SK-N-SH treated with all-trans-retinoic acid at 6 μM for 48 hours (cell line): ENCODE measurements at regions not wholly inside any gene's neighbourhood (a gene's known extent, or its start where the extent isn't known, plus 50 kb on each side); places are given as distances from the start of the nearest gene placed in this dataset.

Experiments used
- ATAC-seq: fragments of 200-7000 bp; cut with Tn5 transposase; 3 replicates; pipeline ENCODE4 v1.9.1; 2020; ENCODE audit warnings: mild to moderate bottlenecking, moderate library complexity
- CREB5 ChIP-seq: fragments of 250-450 bp; sonication (Bioruptor Pico); IDR thresholded peaks from 2 replicates; pipeline ENCODE4 v1.5.1; 2020; ENCODE audit warnings: low read depth, mild to moderate bottlenecking, moderate library complexity
- CSDC2 ChIP-seq: fragments of 250-450 bp; sonication (Bioruptor Pico); IDR thresholded peaks from 2 replicates; pipeline ENCODE4 v1.5.0; 2020; ENCODE audit warnings: mild to moderate bottlenecking, moderate library complexity
- CSRNP3 ChIP-seq: fragments of 250-450 bp; sonication (Bioruptor Pico); IDR thresholded peaks from 2 replicates; pipeline ENCODE4 v1.5.1; 2021; ENCODE audit warnings: mild to moderate bottlenecking, moderate library complexity
- ESRRG ChIP-seq: fragments of 250-450 bp; sonication (Bioruptor Pico); IDR thresholded peaks from 2 replicates; pipeline ENCODE4 v1.6.1; 2021; ENCODE audit warnings: mild to moderate bottlenecking
- GLIS3 ChIP-seq: fragments of 250-450 bp; sonication (Bioruptor Pico); IDR thresholded peaks from 2 replicates; pipeline ENCODE4 v1.5.0; 2020; ENCODE audit warnings: mild to moderate bottlenecking, moderate library complexity
- ISL1 ChIP-seq: fragments of 250-450 bp; sonication (Bioruptor Pico); IDR thresholded peaks from 2 replicates; pipeline ENCODE4 v2.1.2; 2022; ENCODE audit warnings: mild to moderate bottlenecking, moderate library complexity
- OSR1 ChIP-seq: fragments of 250-450 bp; sonication (Bioruptor Pico); IDR thresholded peaks from 2 replicates; pipeline ENCODE4 v1.8.0; 2022; ENCODE audit warnings: moderate library complexity, mild to moderate bottlenecking, inconsistent platforms
- PATZ1 ChIP-seq: fragments of 250-450 bp; sonication (Bioruptor Pico); IDR thresholded peaks from 2 replicates; pipeline ENCODE4 v1.8.0; 2020; ENCODE audit warnings: mild to moderate bottlenecking, moderate library complexity, borderline replicate concordance
- POU6F1 ChIP-seq: fragments of 250-450 bp; sonication (Bioruptor Pico); IDR thresholded peaks from 2 replicates; pipeline ENCODE4 v1.8.0; 2021; ENCODE audit warnings: low read depth, mild to moderate bottlenecking, moderate library complexity, borderline replicate concordance
- PPARA ChIP-seq: fragments of 250-450 bp; sonication (Bioruptor Pico); IDR thresholded peaks from 2 replicates; pipeline ENCODE4 v1.5.0; 2020; ENCODE audit warnings: mild to moderate bottlenecking, borderline replicate concordance
- SNAI2 ChIP-seq: fragments of 250-450 bp; sonication (Bioruptor Pico); IDR thresholded peaks from 2 replicates; pipeline ENCODE4 v1.5.0; 2020; ENCODE audit warnings: mild to moderate bottlenecking, moderate library complexity
- TCF4 ChIP-seq: fragments of 250-450 bp; sonication (Bioruptor Pico); IDR thresholded peaks from 2 replicates; pipeline ENCODE4 v1.8.0; 2021; ENCODE audit warnings: mild to moderate bottlenecking, moderate library complexity, borderline replicate concordance
- TOX ChIP-seq: fragments of 250-450 bp; sonication (Bioruptor Pico); IDR thresholded peaks from 2 replicates; pipeline ENCODE4 v1.8.0; 2021; ENCODE audit warnings: mild to moderate bottlenecking, moderate library complexity, borderline replicate concordance
- TSHZ2 ChIP-seq: fragments of 250-450 bp; sonication (Bioruptor Pico); IDR thresholded peaks from 2 replicates; pipeline ENCODE4 v1.5.0; 2020; ENCODE audit warnings: mild to moderate bottlenecking, moderate library complexity
- ZC3H10 ChIP-seq: fragments of 250-450 bp; sonication (Bioruptor Pico); IDR thresholded peaks from 2 replicates; pipeline ENCODE4 v1.5.1; 2021; ENCODE audit warnings: mild to moderate bottlenecking, moderate library complexity
- ZNF565 ChIP-seq: fragments of 450-650 bp; formaldehyde crosslinking; conservative IDR thresholded peaks from 2 replicates; pipeline ENCODE4 v1.5.0; 2020; ENCODE audit warnings: low read depth, mild to moderate bottlenecking, moderate library complexity
- ZNF70 ChIP-seq: fragments of 450-650 bp; formaldehyde crosslinking; IDR thresholded peaks from 2 replicates; pipeline ENCODE4 v1.5.0; 2020; ENCODE audit warnings: mild to moderate bottlenecking, moderate library complexity
- ZNF8 ChIP-seq: fragments of 450-650 bp; formaldehyde crosslinking; IDR thresholded peaks from 2 replicates; pipeline ENCODE4 v1.5.0; 2020; ENCODE audit warnings: mild to moderate bottlenecking, moderate library complexity

GRCh38 chrX:13518126-13518525 is 51.3 kb upstream of the EGFL6 start:
- no peak for TF ChIP-seq CSRNP3 (CRISPR knock-in tag)
- TF ChIP-seq POU6F1 (CRISPR knock-in tag) = no peak
- TF ChIP-seq ZNF70 (CRISPR knock-in tag) = no peak
- no peak for TF ChIP-seq PATZ1 (CRISPR knock-in tag)
- TF ChIP-seq PPARA = no peak
- no peak for TF ChIP-seq SNAI2 (CRISPR knock-in tag)
- no peak for TF ChIP-seq OSR1 (CRISPR knock-in tag)
- TF ChIP-seq ZC3H10 (CRISPR knock-in tag) = no peak
- no peak for TF ChIP-seq TOX (CRISPR knock-in tag)
- no peak for TF ChIP-seq ZNF8 (CRISPR knock-in tag)
- TF ChIP-seq TCF4 (CRISPR knock-in tag) = no peak
- TF ChIP-seq, all 23 proteins: peak for 0
- peak; percentile 26; the same call in 1 of the 3 replicates for ATAC-seq

- TF ChIP-seq ZNF70 (CRISPR knock-in tag) = no peak
- TF ChIP-seq ZNF8 (CRISPR knock-in tag) = no peak
- no peak for TF ChIP-seq OSR1 (CRISPR knock-in tag)
- ATAC-seq = no peak
Measured at GRCh38 chrX:13515211-13515930, 54.0 kb upstream of the EGFL6 start.

GRCh38 chrX:13511944-13512330 is 57.5 kb upstream of the EGFL6 start:
- TF ChIP-seq ESRRG (CRISPR knock-in tag) (no peak), POU6F1 (CRISPR knock-in tag) (no peak), ZNF565 (CRISPR knock-in tag) (no peak), ZC3H10 (CRISPR knock-in tag) (no peak), ZNF8 (CRISPR knock-in tag) (no peak), TSHZ2 (CRISPR knock-in tag) (no peak), ISL1 (CRISPR knock-in tag) (no peak), CREB5 (CRISPR knock-in tag) (no peak), CSDC2 (CRISPR knock-in tag) (no peak), CSRNP3 (CRISPR knock-in tag) (no peak), PPARA (no peak), OSR1 (CRISPR knock-in tag) (no peak), GLIS3 (CRISPR knock-in tag) (no peak)
- ATAC-seq = no peak
